ENCODE measurements at regions not wholly inside any gene's neighbourhood (a gene's known extent, or its start where the extent isn't known, plus 50 kb on each side); places are given as distances from the start of the nearest gene placed in this dataset.
"Not testable (repeated sequence)": the region's sequence is repeated elsewhere in the genome, so short reads cannot be mapped to it uniquely, and the experiment has no call there.

GRCh38 chr2:34806396-34806795 is 1207.3 kb upstream of the FAM98A start:
- DNase-seq, result no peak

- DNase-seq, result no peak
Measured at GRCh38 chr2:34799556-34799955, 1200.5 kb upstream of the FAM98A start.

- DNase-seq, result not testable (repeated sequence)
Measured at GRCh38 chr2:34795586-34795985, 1196.5 kb upstream of the FAM98A start.

GRCh38 chr2:34789169-34789568 is 1190.1 kb upstream of the FAM98A start:
- no peak for DNase-seq

- DNase-seq, result no peak
Measured at GRCh38 chr2:34787341-34787740, 1188.2 kb upstream of the FAM98A start.

GRCh38 chr2:34785206-34785785 is 1186.2 kb upstream of the FAM98A start:
- DNase-seq, result no peak

GRCh38 chr2:34784701-34785100 is 1185.6 kb upstream of the FAM98A start:
- DNase-seq, result no peak

GRCh38 chr2:34750742-34751141 is 1151.6 kb upstream of the FAM98A start:
- not testable (repeated sequence) for DNase-seq

- no peak for DNase-seq
Measured at GRCh38 chr2:34747643-34748042, 1148.5 kb upstream of the FAM98A start.

- no peak for DNase-seq
Measured at GRCh38 chr2:34738691-34739090, 1139.6 kb upstream of the FAM98A start.

- no peak for DNase-seq
Measured at GRCh38 chr2:34737146-34737545, 1138.0 kb upstream of the FAM98A start.

GRCh38 chr2:34736482-34736881 is 1137.4 kb upstream of the FAM98A start:
- no peak for DNase-seq

GRCh38 chr2:34734662-34735061 is 1135.6 kb upstream of the FAM98A start:
- DNase-seq, result no peak

GRCh38 chr2:34734042-34734441 is 1134.9 kb upstream of the FAM98A start:
- DNase-seq, result no peak

GRCh38 chr2:34731292-34731691 is 1132.2 kb upstream of the FAM98A start:
- no peak for DNase-seq

GRCh38 chr2:34729845-34730244 is 1130.7 kb upstream of the FAM98A start:
- DNase-seq, result no peak

GRCh38 chr2:34724107-34724506 is 1125.0 kb upstream of the FAM98A start:
- no peak for DNase-seq

- no peak for DNase-seq
Measured at GRCh38 chr2:34723683-34724082, 1124.6 kb upstream of the FAM98A start.

- no peak for DNase-seq
Measured at GRCh38 chr2:34719206-34719605, 1120.1 kb upstream of the FAM98A start.

- DNase-seq, result no peak
Measured at GRCh38 chr2:34705551-34706247, 1106.6 kb upstream of the FAM98A start.

GRCh38 chr2:34703292-34703691 is 1104.2 kb upstream of the FAM98A start:
- no peak for DNase-seq

GRCh38 chr2:34702391-34702790 is 1103.3 kb upstream of the FAM98A start:
- DNase-seq, result not testable (repeated sequence)

GRCh38 chr2:34677591-34677990 is 1078.5 kb upstream of the FAM98A start:
- DNase-seq, result not testable (repeated sequence)

- DNase-seq, result not testable (repeated sequence)
Measured at GRCh38 chr2:34677119-34677531, 1078.0 kb upstream of the FAM98A start.

GRCh38 chr2:34670482-34670881 is 1071.4 kb upstream of the FAM98A start:
- DNase-seq, result no peak

Data from T-helper 9 cell (primary cell).